PFSK-1 (cell line): ENCODE measurements at regions not wholly inside any gene's neighbourhood (a gene's known extent, or its start where the extent isn't known, plus 50 kb on each side); places are given as distances from the start of the nearest gene placed in this dataset.

Experiments used
- FOXP2 ChIP-seq: optimal IDR thresholded peaks from 2 replicates; pipeline ENCODE3; 2011; ENCODE audit warnings: borderline replicate concordance, control low read depth, inconsistent platforms; ENCODE audit not compliant: insufficient read depth; ENCODE audit errors: extremely low read length, extremely low read depth
- POLR2AphosphoS5 ChIP-seq: IDR thresholded peaks from 2 replicates; pipeline ENCODE4 v1.6.1; 2012; ENCODE audit warnings: low read depth, mild to moderate bottlenecking, control low read depth, low read length, moderate library complexity
- SIN3A ChIP-seq: IDR thresholded peaks from 2 replicates; pipeline ENCODE4 v1.6.1; 2012; ENCODE audit warnings: mild to moderate bottlenecking, low read length, moderate library complexity, borderline replicate concordance; ENCODE audit not compliant: insufficient read depth
- TAF1 ChIP-seq: IDR thresholded peaks from 2 replicates; pipeline ENCODE4 v1.6.1; 2012; ENCODE audit warnings: low read length, control low read depth, borderline replicate concordance; ENCODE audit not compliant: insufficient read depth
- TF ChIP-seq, protein P1 (sequence below), 2 experiments: IDR thresholded peaks; 2 replicates each; pipeline versions ENCODE4 v1.6.1 to v1.8.0; 2011 to 2012; ENCODE audit warnings: low read depth in 2 of 2, low read length in 2 of 2, control low read depth in 1 of 2, inconsistent platforms in 1 of 2, mild to moderate bottlenecking in 1 of 2, moderate library complexity in 1 of 2; ENCODE audit not compliant: insufficient read depth in 1 of 2

GRCh38 chr9:107219486-107220077 is 63.5 kb upstream of the RAD23B start:
- TF ChIP-seq TAF1 (no peak), FOXP2 (no peak), POLR2AphosphoS5 (no peak), SIN3A (no peak)
- TF ChIP-seq, protein P1, sequence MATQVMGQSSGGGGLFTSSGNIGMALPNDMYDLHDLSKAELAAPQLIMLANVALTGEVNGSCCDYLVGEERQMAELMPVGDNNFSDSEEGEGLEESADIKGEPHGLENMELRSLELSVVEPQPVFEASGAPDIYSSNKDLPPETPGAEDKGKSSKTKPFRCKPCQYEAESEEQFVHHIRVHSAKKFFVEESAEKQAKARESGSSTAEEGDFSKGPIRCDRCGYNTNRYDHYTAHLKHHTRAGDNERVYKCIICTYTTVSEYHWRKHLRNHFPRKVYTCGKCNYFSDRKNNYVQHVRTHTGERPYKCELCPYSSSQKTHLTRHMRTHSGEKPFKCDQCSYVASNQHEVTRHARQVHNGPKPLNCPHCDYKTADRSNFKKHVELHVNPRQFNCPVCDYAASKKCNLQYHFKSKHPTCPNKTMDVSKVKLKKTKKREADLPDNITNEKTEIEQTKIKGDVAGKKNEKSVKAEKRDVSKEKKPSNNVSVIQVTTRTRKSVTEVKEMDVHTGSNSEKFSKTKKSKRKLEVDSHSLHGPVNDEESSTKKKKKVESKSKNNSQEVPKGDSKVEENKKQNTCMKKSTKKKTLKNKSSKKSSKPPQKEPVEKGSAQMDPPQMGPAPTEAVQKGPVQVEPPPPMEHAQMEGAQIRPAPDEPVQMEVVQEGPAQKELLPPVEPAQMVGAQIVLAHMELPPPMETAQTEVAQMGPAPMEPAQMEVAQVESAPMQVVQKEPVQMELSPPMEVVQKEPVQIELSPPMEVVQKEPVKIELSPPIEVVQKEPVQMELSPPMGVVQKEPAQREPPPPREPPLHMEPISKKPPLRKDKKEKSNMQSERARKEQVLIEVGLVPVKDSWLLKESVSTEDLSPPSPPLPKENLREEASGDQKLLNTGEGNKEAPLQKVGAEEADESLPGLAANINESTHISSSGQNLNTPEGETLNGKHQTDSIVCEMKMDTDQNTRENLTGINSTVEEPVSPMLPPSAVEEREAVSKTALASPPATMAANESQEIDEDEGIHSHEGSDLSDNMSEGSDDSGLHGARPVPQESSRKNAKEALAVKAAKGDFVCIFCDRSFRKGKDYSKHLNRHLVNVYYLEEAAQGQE (IDR thresholded peaks at IDR 0.05; ENCODE audit: insufficient read depth in 1 of 2, low read depth in 2 of 2, low read length in 2 of 2): no peak

GRCh38 chr9:107221321-107221720 is 61.8 kb upstream of the RAD23B start:
- TF ChIP-seq POLR2AphosphoS5 (no peak), FOXP2 (no peak), SIN3A (no peak), TAF1 (no peak)
- TF ChIP-seq, protein P1 (IDR thresholded peaks at IDR 0.05; ENCODE audit: insufficient read depth in 1 of 2, low read depth in 2 of 2, low read length in 2 of 2): no peak

- TF ChIP-seq FOXP2 (no peak), SIN3A (no peak)
These were observed 61.0 kb upstream of the RAD23B start for GRCh38 chr9:107222020-107222522.

DNA sequence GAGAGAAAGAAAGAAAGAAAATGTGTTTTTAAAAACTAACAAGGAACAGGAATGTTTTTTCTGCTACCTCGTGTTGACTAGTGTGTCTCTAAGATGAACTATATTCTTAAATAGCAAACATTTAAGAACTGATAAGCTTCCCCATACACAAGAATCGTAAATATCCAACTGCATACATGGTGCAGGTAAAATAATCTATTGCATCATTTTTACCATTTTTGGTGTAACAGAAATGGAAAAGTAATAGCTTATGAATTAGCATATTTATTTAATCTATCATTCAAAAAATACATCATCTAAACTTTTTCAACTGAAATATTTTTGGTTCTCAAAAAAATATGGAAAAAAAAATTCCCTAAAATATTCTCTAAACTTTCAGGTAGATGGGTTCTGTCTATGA is 59.7 kb upstream of the RAD23B start:
- TF ChIP-seq TAF1 (no peak), FOXP2 (no peak), SIN3A (no peak), POLR2AphosphoS5 (no peak)
- TF ChIP-seq, protein P1 (IDR thresholded peaks at IDR 0.05; ENCODE audit: insufficient read depth in 1 of 2, low read depth in 2 of 2, low read length in 2 of 2): no peak

DNA sequence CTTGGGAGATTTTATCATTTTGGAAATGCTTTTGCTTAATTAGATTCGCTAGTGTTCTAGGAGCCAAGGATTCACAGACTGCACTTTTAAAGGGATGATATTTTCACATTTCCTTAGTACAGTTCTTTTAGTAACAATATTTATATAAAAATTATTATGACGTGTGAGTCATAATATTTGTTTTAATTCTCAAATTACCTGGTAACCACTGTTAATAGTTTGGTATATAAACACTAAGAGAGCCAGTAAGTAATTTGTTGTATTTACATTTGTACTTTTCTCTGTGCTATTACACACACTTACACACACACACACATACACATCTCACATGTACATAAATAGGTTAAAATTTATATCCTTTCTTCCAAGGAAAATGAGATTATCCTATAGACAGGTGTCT is 58.8 kb upstream of the RAD23B start:
- TF ChIP-seq, protein P1 (IDR thresholded peaks at IDR 0.05; ENCODE audit: insufficient read depth in 1 of 2, low read depth in 2 of 2, low read length in 2 of 2): no peak
- no peak for TF ChIP-seq FOXP2
- TF ChIP-seq TAF1: no peak
- TF ChIP-seq POLR2AphosphoS5: no peak
- TF ChIP-seq SIN3A: no peak
